Peyer's patch (tissue), 4 donors: ENCODE measurements at regions not wholly inside any gene's neighbourhood (a gene's known extent, or its start where the extent isn't known, plus 50 kb on each side); places are given as distances from the start of the nearest gene placed in this dataset.

Experiments used
- POLR2A ChIP-seq, 2 donors: fragments of 450-650 bp; IDR thresholded peaks; one replicate each; pipeline ENCODE4 v1.5.1; 2017; ENCODE audit warnings: antibody characterized with exemption in 2 of 2, mild to moderate bottlenecking in 2 of 2, moderate library complexity in 2 of 2
- TF ChIP-seq, protein P1 (sequence below), 6 experiments: fragments of 450-650 bp in 4 of 6; fragments of 200-600 bp in 2 of 6; sonication (generic) in 1 of 6; IDR thresholded peaks; one replicate each; pipeline ENCODE4 v1.5.1; 2017 to 2019; ENCODE audit warnings: antibody characterized with exemption in 6 of 6, mild to moderate bottlenecking in 3 of 6, moderate library complexity in 1 of 6

GRCh38 chr11:37483761-37484160 is 885.7 kb upstream of the RAG2 start:
- TF ChIP-seq, protein P1, sequence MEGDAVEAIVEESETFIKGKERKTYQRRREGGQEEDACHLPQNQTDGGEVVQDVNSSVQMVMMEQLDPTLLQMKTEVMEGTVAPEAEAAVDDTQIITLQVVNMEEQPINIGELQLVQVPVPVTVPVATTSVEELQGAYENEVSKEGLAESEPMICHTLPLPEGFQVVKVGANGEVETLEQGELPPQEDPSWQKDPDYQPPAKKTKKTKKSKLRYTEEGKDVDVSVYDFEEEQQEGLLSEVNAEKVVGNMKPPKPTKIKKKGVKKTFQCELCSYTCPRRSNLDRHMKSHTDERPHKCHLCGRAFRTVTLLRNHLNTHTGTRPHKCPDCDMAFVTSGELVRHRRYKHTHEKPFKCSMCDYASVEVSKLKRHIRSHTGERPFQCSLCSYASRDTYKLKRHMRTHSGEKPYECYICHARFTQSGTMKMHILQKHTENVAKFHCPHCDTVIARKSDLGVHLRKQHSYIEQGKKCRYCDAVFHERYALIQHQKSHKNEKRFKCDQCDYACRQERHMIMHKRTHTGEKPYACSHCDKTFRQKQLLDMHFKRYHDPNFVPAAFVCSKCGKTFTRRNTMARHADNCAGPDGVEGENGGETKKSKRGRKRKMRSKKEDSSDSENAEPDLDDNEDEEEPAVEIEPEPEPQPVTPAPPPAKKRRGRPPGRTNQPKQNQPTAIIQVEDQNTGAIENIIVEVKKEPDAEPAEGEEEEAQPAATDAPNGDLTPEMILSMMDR (IDR thresholded peaks at IDR 0.05), result no peak
- TF ChIP-seq POLR2A (IDR thresholded peaks at IDR 0.05), result no peak
